ENCODE measurements at regions not wholly inside any gene's neighbourhood (a gene's known extent, or its start where the extent isn't known, plus 50 kb on each side); places are given as distances from the start of the nearest gene placed in this dataset.
"Not testable (repeated sequence)": the region's sequence is repeated elsewhere in the genome, so short reads cannot be mapped to it uniquely, and the experiment has no call there.

DNA sequence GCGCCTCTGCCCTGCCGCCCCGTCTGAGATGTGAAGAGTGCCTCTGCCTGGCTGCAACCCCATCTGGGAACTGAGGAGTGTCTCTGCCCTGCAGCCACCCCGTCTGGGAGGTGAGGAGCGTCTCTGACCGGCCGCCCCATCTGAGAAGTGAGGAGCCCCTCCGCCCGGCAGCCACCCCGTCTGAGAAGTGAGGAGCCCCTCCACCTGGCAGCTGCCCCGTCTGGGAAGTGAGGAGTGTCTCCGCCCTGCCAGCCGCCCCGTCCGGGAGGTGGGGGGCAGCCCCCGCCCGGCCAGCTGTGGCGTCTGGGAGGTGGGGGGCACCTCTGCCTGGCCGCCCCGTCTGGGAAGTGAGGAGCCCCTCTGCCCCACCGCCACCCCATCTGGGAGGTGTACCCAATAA is 110.4 kb downstream of the PRKAB2 start:
- not testable (repeated sequence) for DNase-seq

DNA sequence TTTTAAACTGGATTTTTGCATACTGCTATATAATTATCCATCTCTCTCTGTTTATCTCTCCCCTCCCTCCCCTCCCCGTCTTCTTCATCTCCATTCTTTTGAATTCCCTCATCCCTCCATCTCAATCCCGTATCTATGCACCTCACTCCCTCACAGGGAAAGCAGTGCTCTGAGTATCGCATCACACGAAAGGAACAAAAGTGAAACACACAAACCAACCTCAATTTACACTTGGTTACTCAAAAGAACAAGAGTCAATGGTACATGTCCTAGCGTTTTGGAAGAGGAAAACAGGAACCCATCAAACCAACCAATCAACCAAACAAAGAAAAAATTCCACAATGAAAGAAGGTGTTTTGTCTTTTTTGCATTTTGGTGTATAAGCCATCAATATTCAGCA is 115.1 kb downstream of the NBPF12 start:
- DNase-seq = no peak

DNA sequence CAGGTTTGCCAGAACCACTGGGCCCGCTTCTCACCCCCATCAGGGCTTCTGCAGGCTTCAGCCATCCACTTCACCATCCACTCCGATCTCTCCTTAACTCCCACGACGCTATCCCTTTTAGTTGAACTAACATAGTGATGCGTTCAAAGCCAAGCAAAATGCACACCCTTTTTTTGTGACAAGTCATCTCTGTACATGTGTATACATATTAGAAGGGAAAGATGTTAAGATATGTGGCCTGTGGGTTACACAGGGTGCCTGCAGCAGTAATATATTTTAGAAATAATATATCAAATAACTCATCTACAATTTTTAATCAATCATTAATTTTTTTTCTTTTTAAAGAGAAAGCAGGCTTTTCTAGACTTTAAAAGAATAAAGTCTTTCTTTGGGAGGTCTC is 114.6 kb downstream of the NBPF12 start:
- DNase-seq = no peak

DNA sequence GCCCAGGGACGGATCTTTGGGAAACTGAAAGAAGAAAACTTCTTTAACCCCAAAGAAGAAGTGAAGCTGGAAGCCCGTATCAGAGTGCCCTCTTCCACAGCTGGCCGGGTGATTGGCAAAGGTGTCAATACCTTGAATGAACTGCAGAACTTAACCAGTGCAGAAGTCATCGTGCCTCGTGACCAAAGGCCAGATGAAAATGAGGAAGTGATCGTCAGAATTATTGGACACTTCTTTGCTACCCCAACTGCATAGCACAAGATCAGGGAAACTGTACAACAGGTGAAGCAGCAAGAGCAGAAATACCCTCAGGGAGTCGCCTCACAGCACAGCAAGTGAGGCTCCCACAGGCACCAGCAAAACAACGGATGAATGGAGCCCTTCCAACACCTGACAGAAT is 114.0 kb downstream of the NBPF12 start:
- DNase-seq = no peak

DNA sequence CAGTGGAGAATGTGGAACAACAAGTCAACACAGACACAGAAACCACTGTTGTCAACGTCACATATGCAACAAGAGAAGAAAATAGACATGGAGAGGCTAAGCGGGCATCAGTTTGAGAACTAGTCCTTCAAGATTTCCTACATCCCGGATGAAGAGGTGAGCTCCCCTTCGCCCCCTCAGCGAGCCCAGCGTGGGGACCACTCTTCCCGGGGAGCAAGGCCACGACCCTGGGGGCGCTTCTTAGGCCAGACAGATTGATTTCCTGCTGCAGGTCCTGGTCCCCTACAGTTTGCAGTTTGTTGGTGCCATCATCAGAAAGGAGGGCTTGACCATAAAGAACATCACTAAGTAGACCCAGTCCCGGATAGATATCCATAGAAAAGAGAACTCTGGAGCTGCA is 113.0 kb downstream of the NBPF12 start:
- no peak for DNase-seq

DNA sequence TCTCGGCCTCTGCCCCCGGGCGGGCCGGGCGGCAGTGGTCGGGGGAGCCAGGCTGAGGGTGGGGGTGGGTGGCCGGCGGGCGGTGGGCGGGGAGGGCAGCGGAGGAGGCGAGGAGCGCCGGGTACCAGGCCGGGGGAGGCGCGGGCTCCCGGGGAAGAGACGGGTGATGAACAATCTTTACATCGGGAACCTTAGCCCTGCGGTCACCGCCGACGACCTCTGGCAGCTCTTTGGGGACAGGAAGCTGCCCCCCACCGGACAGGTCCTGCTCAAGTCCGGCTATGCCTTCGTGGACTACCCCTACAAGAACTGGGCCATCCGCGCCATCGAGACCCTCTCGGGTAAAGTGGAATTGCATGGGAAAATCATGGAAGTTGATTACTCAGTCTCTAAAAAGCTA is 112.5 kb downstream of the NBPF12 start:
- no peak for DNase-seq

DNA sequence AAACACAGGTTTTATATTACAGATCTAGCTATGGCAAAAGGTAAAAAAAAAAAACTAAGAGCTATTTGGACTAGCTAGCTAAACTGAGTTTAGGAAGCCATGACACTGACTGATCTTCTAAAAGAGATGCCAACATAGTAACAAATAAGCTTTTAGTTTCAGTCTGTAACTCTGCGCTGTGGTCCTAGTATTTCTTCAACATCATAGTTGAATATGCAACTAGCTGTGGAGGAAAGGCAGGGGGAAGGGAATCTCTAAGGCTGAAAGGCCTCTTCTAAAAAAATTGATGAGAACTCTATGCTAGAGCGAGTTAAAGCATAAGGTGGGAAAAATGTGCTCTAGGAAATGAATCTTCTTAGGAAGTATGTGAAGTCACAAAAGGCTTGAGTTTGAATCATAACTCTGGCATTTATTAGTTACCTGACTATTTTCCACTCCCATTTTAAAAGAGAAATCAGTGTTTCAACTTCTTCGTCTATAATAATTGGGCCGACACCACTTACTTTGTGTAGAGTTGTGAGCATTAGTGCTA is 108.8 kb downstream of the NBPF12 start:
- not testable (repeated sequence) for DNase-seq

DNA sequence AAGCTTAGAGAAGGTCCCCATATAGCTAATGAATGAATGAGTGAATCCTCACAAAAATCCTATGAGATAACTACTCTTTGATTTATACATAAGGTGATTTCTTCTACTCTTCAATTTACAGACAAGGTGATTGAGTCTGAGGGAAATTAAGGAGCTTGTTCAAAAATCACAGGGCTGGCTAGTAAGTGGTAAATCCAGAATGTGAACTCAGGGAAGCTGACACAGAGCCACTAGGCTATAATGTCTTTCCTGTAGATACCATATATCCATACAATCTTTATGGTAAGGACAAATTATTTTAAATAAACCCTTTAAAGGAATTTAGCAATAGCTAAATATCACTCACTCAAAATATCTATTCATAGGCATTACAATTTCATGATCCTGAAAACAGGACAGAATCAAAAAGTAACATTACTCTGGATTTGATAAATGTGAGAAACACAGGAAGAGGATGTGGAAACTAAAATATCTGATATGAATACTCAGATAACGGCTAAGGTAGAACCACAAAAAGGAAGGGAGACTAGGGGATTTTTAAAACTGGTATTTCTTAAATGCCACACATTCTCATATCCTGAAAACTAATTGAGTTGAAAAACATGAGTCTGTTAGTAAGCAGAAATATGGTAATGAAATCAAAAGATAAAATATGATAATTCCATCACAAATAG is 108.2 kb downstream of the NBPF12 start:
- DNase-seq = no peak

Data from NCI-H2227 treated with DMSO at 0.1 percent for 48 hours (cell line).